ENCODE measurements at regions not wholly inside any gene's neighbourhood (a gene's known extent, or its start where the extent isn't known, plus 50 kb on each side); places are given as distances from the start of the nearest gene placed in this dataset.

- BruUV-seq (replicated peaks): no TSS peak
- Histone ChIP-seq H3K79me2 (ENCODE audit: low read depth) (no peaks in the 10 kb centered on the region), H2AFZ (no peak overlapping the region), H3K4me1 (replicated peaks; ENCODE audit: insufficient read depth) (no peaks in the 10 kb centered on the region), H3K27ac (no peak overlapping the region), H3K9me2 (ENCODE audit: insufficient read depth) (no peaks in the 10 kb centered on the region), H3K4me2 (no peak overlapping the region), H4K20me1 (ENCODE audit: insufficient read depth) (no peaks in the 10 kb centered on the region), H3K36me3 (ENCODE audit: low read depth) (no peaks in the 10 kb centered on the region), H3K9me3 (ENCODE audit: insufficient read depth, low read depth) (no peaks in the 10 kb centered on the region), H3K27me3 (ENCODE audit: insufficient read depth, low read depth) (no peaks in the 10 kb centered on the region), H3K4me3 (no peak overlapping the region), H3F3A (ENCODE audit: insufficient read depth, low read depth) (no peaks in the 10 kb centered on the region)
- intact Hi-C loops (cut with micrococcal nuclease; ENCODE audit: unreplicated experiment): no loop called here
- POLR2A ChIA-PET (ENCODE audit: unreplicated experiment): no interaction called here
- no peak for TF ChIP-seq EZH2 (IDR thresholded peaks at IDR 0.05; ENCODE audit: low read depth)
- TF ChIP-seq CTCF (conservative IDR thresholded peaks at IDR 0.05): no peak
- DNase-seq: no peak
- CTCF ChIA-PET: no interaction called here
Measured at GRCh38 chr5:85143138-85143537, 758.5 kb upstream of the EDIL3 start.

- H3K27me3 ChIP-seq (ENCODE audit: insufficient read depth, low read depth): no peaks in the 10 kb centered on the region
Measured at GRCh38 chr5:85148701-85149100, 764.0 kb upstream of the EDIL3 start.

GRCh38 chr5:85159395-85159794, 774.7 kb upstream of the EDIL3 start:
- no TSS peak for BruUV-seq (replicated peaks)
- Histone ChIP-seq H4K20me1 (ENCODE audit: insufficient read depth) (no peaks in the 10 kb centered on the region), H3K27ac (no peak overlapping the region), H3K79me2 (ENCODE audit: low read depth) (no peaks in the 10 kb centered on the region), H3K4me1 (replicated peaks; ENCODE audit: insufficient read depth) (no peaks in the 10 kb centered on the region), H2AFZ (no peak overlapping the region), H3K36me3 (ENCODE audit: low read depth) (no peaks in the 10 kb centered on the region), H3K4me3 (no peak overlapping the region), H3K9me2 (ENCODE audit: insufficient read depth) (no peaks in the 10 kb centered on the region), H3F3A (ENCODE audit: insufficient read depth, low read depth) (no peaks in the 10 kb centered on the region), H3K4me2 (no peak overlapping the region), H3K9me3 (ENCODE audit: insufficient read depth, low read depth) (no peaks in the 10 kb centered on the region), H3K27me3 (ENCODE audit: insufficient read depth, low read depth) (no peaks in the 10 kb centered on the region)
- TF ChIP-seq EZH2 (IDR thresholded peaks at IDR 0.05; ENCODE audit: low read depth): no peak
- no peak for TF ChIP-seq CTCF (conservative IDR thresholded peaks at IDR 0.05)
- intact Hi-C loops (cut with micrococcal nuclease; ENCODE audit: unreplicated experiment): no loop called here
- ChIA-PET CTCF (no interaction called here), POLR2A (ENCODE audit: unreplicated experiment) (no interaction called here)
- DNase-seq: no peak

More at GRCh38 chr5:85148701-85149100, 764.0 kb upstream of the EDIL3 start:
- no peaks in the 10 kb centered on the region for H4K20me1 ChIP-seq (ENCODE audit: insufficient read depth)
- no peak overlapping the region for H3K4me3 ChIP-seq
- DNase-seq: no peak
- 0 out of 2 replicates have a peak overlapping the region, but pooled peaks have one; percentile 6 for H2AFZ ChIP-seq
- H3K27ac ChIP-seq: no peak overlapping the region
- intact Hi-C loops (cut with micrococcal nuclease; ENCODE audit: unreplicated experiment): no loop called here
- no peak overlapping the region for H3K4me2 ChIP-seq
- ChIA-PET CTCF (no interaction called here), POLR2A (ENCODE audit: unreplicated experiment) (no interaction called here)
- no peaks in the 10 kb centered on the region for H3K36me3 ChIP-seq (ENCODE audit: low read depth)
- TF ChIP-seq EZH2 (IDR thresholded peaks at IDR 0.05; ENCODE audit: low read depth) (no peak), CTCF (conservative IDR thresholded peaks at IDR 0.05) (no peak)
- no peaks in the 10 kb centered on the region for H3K9me3 ChIP-seq (ENCODE audit: insufficient read depth, low read depth)
- H3K79me2 ChIP-seq (ENCODE audit: low read depth): no peaks in the 10 kb centered on the region
- no peaks in the 10 kb centered on the region for H3F3A ChIP-seq (ENCODE audit: insufficient read depth, low read depth)
- no TSS peak for BruUV-seq (replicated peaks)
- H3K4me1 ChIP-seq (replicated peaks; ENCODE audit: insufficient read depth): no peaks in the 10 kb centered on the region
- no peaks in the 10 kb centered on the region for H3K9me2 ChIP-seq (ENCODE audit: insufficient read depth)
